Ovary (tissue), 7 donors: ENCODE measurements at regions not wholly inside any gene's neighbourhood (a gene's known extent, or its start where the extent isn't known, plus 50 kb on each side); places are given as distances from the start of the nearest gene placed in this dataset.

Experiments
- DNase-seq, 5 donors: peaks; one replicate each; pipeline ENCODE4 v3.0.0-alpha.2; 2019 to 2020
- H3K27ac ChIP-seq, 2 donors: fragments of 200-600 bp; one replicate each; pipeline versions ENCODE4 v1.5.1 to v1.8.0; 2019 to 2022
- H3K27me3 ChIP-seq: fragments of 200-600 bp; one replicate; pipeline ENCODE4 v1.8.0; 2022
- H3K36me3 ChIP-seq: fragments of 200-600 bp; sonication (generic); one replicate; pipeline ENCODE4 v1.5.1; 2019
- H3K4me1 ChIP-seq: one replicate; pipeline ENCODE4 v1.8.1; 2013; ENCODE audit warnings: mild to moderate bottlenecking, moderate library complexity; ENCODE audit not compliant: insufficient read depth
- H3K4me3 ChIP-seq: fragments of 200-600 bp; sonication (generic); one replicate; pipeline ENCODE4 v1.5.1; 2017
- H3K9me3 ChIP-seq, 2 donors: fragments of 200-600 bp in 1 of 2; sonication (generic) in 1 of 2; one replicate each; pipeline versions ENCODE4 v1.5.1 to v1.8.1; 2013 to 2019; ENCODE audit warnings: mild to moderate bottlenecking in 1 of 2, moderate library complexity in 1 of 2
- CTCF ChIP-seq, 3 donors: fragments of 450-650 bp in 2 of 3; fragments of 200-600 bp in 1 of 3; IDR thresholded peaks; one replicate each; pipeline versions ENCODE4 v1.5.1 to v1.8.0; 2016 to 2022; ENCODE audit warnings: antibody characterized with exemption in 3 of 3, mild to moderate bottlenecking in 1 of 3
- EP300 ChIP-seq: sonication (generic); formaldehyde crosslinking; IDR thresholded peaks from one replicate; pipeline ENCODE4 v1.6.1; 2017; ENCODE audit warnings: antibody characterized with exemption
- POLR2A ChIP-seq: fragments of 450-650 bp; IDR thresholded peaks from one replicate; pipeline ENCODE4 v1.6.1; 2017; ENCODE audit warnings: antibody characterized with exemption, mild to moderate bottlenecking, moderate library complexity
- WGBS, 3 donors: extraction: QIAGEN DNeasy Blood & Tissue Kit in 1 of 3; methylation state at CpG; one replicate each; pipeline versions ENCODE4 v1.1.5 to v1.1.7; 2013 to 2017; 5-methylcytosine and 5-hydroxymethylcytosine counted together
- intact Hi-C, 4 donors: fragments of 100-400 bp; cut with DNase I; formaldehyde crosslinking; loops; one replicate each; pipeline versions ENCODE4 v1.11.0 to v1.15.1; 2022 to 2023
- donor health status: DM: no; HTN: no; CAD: no; lungs with moderate emphysema.
- donor health status: DM: no; HTN: no; CAD: no.
- donor health status: Bipolar disorder and iron deficiency.
- donor health status: DM: no; HTN: no; CAD: no.
- donor health status: DM: yes; HTN: yes; CAD: no.

GRCh38 chr6:165971202-165971601 is 196.4 kb downstream of the TBXT start:
- Histone ChIP-seq H3K9me3 (no peaks in the 10 kb centered on the region), H3K4me1 (no peaks in the 10 kb centered on the region), H3K27me3 (no peaks in the 10 kb centered on the region), H3K4me3 (no peak overlapping the region), H3K36me3 (no peaks in the 10 kb centered on the region), H3K27ac (no peak overlapping the region)
- 74 to 83% (median 76%) methylated on average over 4 of the region's 4 CpGs for WGBS, 3 donors
- intact Hi-C loops: no loop called here
- TF ChIP-seq POLR2A (no peak), CTCF (IDR thresholded peaks at IDR 0.05) (no peak), EP300 (no peak)
- no peak for DNase-seq

GRCh38 chr6:165970001-165970400 is 197.7 kb downstream of the TBXT start:
- Histone ChIP-seq H3K36me3 (no peaks in the 10 kb centered on the region), H3K27ac (no peak overlapping the region), H3K27me3 (no peaks in the 10 kb centered on the region), H3K4me3 (no peak overlapping the region), H3K4me1 (no peaks in the 10 kb centered on the region), H3K9me3 (no peaks in the 10 kb centered on the region)
- DNase-seq: no peak
- TF ChIP-seq CTCF (IDR thresholded peaks at IDR 0.05) (no peak), EP300 (no peak)
- WGBS, 3 donors: 81 to 92% (median 86%) methylated on average over 4 of the region's 4 CpGs
- intact Hi-C loops: no loop called here

- H3K36me3 ChIP-seq: no peaks in the 10 kb centered on the region
- no peak overlapping the region for H3K27ac ChIP-seq
- intact Hi-C loops: loop anchor here in 1 of 4 donors (5.0 kb wide), 1 partner anchor 1093 kb away; no protein-coding TSS in a partner anchor
- H3K4me3 ChIP-seq: no peak overlapping the region
- WGBS, 3 donors: 95 to 98% (median 97%) methylated on average over 6 of the region's 6 CpGs
- DNase-seq: no peak
- no peak for TF ChIP-seq POLR2A
- TF ChIP-seq EP300: no peak
- TF ChIP-seq CTCF (IDR thresholded peaks at IDR 0.05): no peak
- H3K4me1 ChIP-seq: no peaks in the 10 kb centered on the region
- H3K9me3 ChIP-seq: no peaks in the 10 kb centered on the region
- H3K27me3 ChIP-seq: no peaks in the 10 kb centered on the region
These were observed 198.5 kb downstream of the TBXT start for GRCh38 chr6:165969184-165969583.

- Histone ChIP-seq H3K4me3 (no peak overlapping the region), H3K9me3 (no peaks in the 10 kb centered on the region), H3K27me3 (no peaks in the 10 kb centered on the region), H3K4me1 (no peaks in the 10 kb centered on the region), H3K36me3 (no peaks in the 10 kb centered on the region), H3K27ac (no peak overlapping the region)
- no peak for TF ChIP-seq CTCF (IDR thresholded peaks at IDR 0.05)
- TF ChIP-seq EP300: no peak
- TF ChIP-seq POLR2A: no peak
- 89 to 95% (median 93%) methylated on average over 3 of the region's 3 CpGs for WGBS, 3 donors
- intact Hi-C loops: loop anchor here in 1 of 4 donors (5.0 kb wide), 1 partner anchor 1094 kb away; no protein-coding TSS in a partner anchor
- no peak for DNase-seq
These were observed 199.2 kb downstream of the TBXT start for GRCh38 chr6:165968408-165968807.
